ENCODE measurements at regions not wholly inside any gene's neighbourhood (a gene's known extent, or its start where the extent isn't known, plus 50 kb on each side); places are given as distances from the start of the nearest gene placed in this dataset.

DNA sequence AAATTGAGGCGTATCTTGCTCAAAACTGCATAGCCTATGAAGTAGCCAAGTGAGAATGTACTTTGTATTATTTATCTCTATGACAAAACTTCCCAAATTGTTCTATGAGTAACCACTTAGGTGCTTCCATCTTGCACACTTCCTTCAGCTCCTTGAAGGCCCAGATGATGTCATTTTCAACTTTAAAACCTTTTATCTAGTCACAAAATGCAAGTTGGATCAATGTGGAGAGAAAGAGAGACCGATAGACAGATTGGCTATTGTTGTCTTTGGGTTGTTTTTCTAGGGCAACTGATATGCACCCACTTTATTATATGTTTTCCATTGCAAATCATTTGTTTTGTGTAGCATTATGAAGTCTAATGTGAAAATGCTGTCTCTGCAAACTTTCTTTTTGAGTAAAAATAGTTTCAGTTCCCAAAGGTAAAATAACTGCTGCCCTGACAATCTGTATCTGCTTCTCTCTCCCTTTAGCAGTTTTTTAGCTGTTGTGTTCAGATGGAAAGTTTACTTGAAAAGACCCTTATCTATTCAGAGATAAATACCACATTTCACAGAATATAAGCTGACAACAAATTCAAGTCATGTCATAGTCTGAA lies 73.7 kb upstream of the CITED2 start (continued):
- TF ChIP-seq CHD4 (IDR thresholded peaks at IDR 0.05; ENCODE audit: insufficient read depth, insufficient replicate concordance, low read depth, low read length, poor library complexity, severe bottlenecking) (no peak), TARDBP (IDR thresholded peaks at IDR 0.05) (no peak), ZNF143 (CRISPR knock-in tag; IDR thresholded peaks at IDR 0.05) (no peak), PTBP1 (IDR thresholded peaks at IDR 0.05; ENCODE audit: low read depth, low read length) (no peak), GATA2 (CRISPR knock-in tag; IDR thresholded peaks at IDR 0.05) (peak; percentile 40; the same call in 1 of the 2 replicates), EP400 (IDR thresholded peaks at IDR 0.05) (no peak; the same call in 1 of the 2 replicates), MECOM (CRISPR knock-in tag; IDR thresholded peaks at IDR 0.05) (peak; percentile 64; the same call in 1 of the 2 replicates), MYC (IDR thresholded peaks at IDR 0.05; ENCODE audit: low read depth, low read length) (0 out of 2 replicates have a peak, but pooled peaks have one; percentile 10), MYC (CRISPR knock-in tag; IDR thresholded peaks at IDR 0.05; ENCODE audit: borderline replicate concordance, low read depth) (no peak), SIRT6 (IDR thresholded peaks at IDR 0.05; ENCODE audit: low read depth, low read length) (no peak), XRCC5 (IDR thresholded peaks at IDR 0.05; ENCODE audit: low read depth, low read length) (no peak), PHB (CRISPR knock-in tag; IDR thresholded peaks at IDR 0.05) (no peak), LEF1 (IDR thresholded peaks at IDR 0.05) (peak; percentile 18; the same call in 1 of the 2 replicates), ZSCAN29 (IDR thresholded peaks at IDR 0.05) (no peak), NFRKB (IDR thresholded peaks at IDR 0.05; ENCODE audit: low read depth) (peak; percentile 19; the same call in 1 of the 2 replicates), RCOR1 (IDR thresholded peaks at IDR 0.05; ENCODE audit: borderline replicate concordance in 1 of 2, low read depth in 2 of 2, low read length in 2 of 2) (0 out of 4 replicates have a peak, but pooled peaks of 1 of the 2 experiments have one; percentile 13), NELFE (IDR thresholded peaks at IDR 0.05; ENCODE audit: insufficient read depth, insufficient read length) (no peak)
- TF ChIP-seq, protein P1, sequence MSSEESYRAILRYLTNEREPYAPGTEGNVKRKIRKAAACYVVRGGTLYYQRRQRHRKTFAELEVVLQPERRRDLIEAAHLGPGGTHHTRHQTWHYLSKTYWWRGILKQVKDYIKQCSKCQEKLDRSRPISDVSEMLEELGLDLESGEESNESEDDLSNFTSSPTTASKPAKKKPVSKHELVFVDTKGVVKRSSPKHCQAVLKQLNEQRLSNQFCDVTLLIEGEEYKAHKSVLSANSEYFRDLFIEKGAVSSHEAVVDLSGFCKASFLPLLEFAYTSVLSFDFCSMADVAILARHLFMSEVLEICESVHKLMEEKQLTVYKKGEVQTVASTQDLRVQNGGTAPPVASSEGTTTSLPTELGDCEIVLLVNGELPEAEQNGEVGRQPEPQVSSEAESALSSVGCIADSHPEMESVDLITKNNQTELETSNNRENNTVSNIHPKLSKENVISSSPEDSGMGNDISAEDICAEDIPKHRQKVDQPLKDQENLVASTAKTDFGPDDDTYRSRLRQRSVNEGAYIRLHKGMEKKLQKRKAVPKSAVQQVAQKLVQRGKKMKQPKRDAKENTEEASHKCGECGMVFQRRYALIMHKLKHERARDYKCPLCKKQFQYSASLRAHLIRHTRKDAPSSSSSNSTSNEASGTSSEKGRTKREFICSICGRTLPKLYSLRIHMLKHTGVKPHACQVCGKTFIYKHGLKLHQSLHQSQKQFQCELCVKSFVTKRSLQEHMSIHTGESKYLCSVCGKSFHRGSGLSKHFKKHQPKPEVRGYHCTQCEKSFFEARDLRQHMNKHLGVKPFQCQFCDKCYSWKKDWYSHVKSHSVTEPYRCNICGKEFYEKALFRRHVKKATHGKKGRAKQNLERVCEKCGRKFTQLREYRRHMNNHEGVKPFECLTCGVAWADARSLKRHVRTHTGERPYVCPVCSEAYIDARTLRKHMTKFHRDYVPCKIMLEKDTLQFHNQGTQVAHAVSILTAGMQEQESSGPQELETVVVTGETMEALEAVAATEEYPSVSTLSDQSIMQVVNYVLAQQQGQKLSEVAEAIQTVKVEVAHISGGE (CRISPR knock-in tag; IDR thresholded peaks at IDR 0.05): peak in 1 of 3 experiments; percentile 60; a peak in 1 of 6 replicates
- TF ChIP-seq, protein P2, sequence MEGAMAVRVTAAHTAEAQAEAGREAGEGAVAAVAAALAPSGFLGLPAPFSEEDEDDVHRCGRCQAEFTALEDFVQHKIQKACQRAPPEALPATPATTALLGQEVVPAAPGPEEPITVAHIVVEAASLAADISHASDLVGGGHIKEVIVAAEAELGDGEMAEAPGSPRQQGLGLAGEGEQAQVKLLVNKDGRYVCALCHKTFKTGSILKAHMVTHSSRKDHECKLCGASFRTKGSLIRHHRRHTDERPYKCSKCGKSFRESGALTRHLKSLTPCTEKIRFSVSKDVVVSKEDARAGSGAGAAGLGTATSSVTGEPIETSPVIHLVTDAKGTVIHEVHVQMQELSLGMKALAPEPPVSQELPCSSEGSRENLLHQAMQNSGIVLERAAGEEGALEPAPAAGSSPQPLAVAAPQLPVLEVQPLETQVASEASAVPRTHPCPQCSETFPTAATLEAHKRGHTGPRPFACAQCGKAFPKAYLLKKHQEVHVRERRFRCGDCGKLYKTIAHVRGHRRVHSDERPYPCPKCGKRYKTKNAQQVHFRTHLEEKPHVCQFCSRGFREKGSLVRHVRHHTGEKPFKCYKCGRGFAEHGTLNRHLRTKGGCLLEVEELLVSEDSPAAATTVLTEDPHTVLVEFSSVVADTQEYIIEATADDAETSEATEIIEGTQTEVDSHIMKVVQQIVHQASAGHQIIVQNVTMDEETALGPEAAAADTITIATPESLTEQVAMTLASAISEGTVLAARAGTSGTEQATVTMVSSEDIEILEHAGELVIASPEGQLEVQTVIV (CRISPR knock-in tag; IDR thresholded peaks at IDR 0.05; ENCODE audit: borderline replicate concordance): no peak
- TF ChIP-seq, protein P3, sequence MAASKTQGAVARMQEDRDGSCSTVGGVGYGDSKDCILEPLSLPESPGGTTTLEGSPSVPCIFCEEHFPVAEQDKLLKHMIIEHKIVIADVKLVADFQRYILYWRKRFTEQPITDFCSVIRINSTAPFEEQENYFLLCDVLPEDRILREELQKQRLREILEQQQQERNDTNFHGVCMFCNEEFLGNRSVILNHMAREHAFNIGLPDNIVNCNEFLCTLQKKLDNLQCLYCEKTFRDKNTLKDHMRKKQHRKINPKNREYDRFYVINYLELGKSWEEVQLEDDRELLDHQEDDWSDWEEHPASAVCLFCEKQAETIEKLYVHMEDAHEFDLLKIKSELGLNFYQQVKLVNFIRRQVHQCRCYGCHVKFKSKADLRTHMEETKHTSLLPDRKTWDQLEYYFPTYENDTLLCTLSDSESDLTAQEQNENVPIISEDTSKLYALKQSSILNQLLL (CRISPR knock-in tag; IDR thresholded peaks at IDR 0.05; ENCODE audit: borderline replicate concordance): no peak

All from K562 (cell line).